HCT116 (cell line): ENCODE measurements at regions not wholly inside any gene's neighbourhood (a gene's known extent, or its start where the extent isn't known, plus 50 kb on each side); places are given as distances from the start of the nearest gene placed in this dataset.

Experiments
- ATAC-seq: fragments of 200-7000 bp; cut with Tn5 transposase; 2 replicates; pipeline ENCODE4 v1.9.1; 2020; ENCODE audit warnings: mild to moderate bottlenecking, moderate library complexity
- BruUV-seq: library from RNA; stranded (reverse); fragments of 400-500 nt; replicated peaks from 2 replicates; lab custom pipeline; 2021; lab: Mats Ljungman, UMichigan
- CTCF ChIA-PET: fragments of 300-600 bp; sonication (Branson Sonifier 250); formaldehyde crosslinking; loops from one replicate; lab custom pipeline; 2021; ENCODE audit warnings: antibody characterized with exemption; lab: Charles Lee
- POLR2A ChIA-PET: fragments of 300-600, 350-600 bp; sonication (Branson Sonifier 250); formaldehyde crosslinking; loops from one replicate; lab custom pipeline; 2021; ENCODE audit warnings: antibody characterized with exemption; lab: Charles Lee
- RAD21 ChIA-PET, 2 experiments: fragments of 300-600 bp; sonication (Branson Sonifier 250); formaldehyde crosslinking; loops; one replicate each; lab custom pipeline; 2023; ENCODE audit warnings: low total read pairs in 2 of 2; ENCODE audit not compliant: uncharacterized antibody in 2 of 2, unreplicated experiment in 2 of 2, low non-redundant PET in 1 of 2; lab: Charles Lee
- DNase-seq: peaks from one replicate; pipeline ENCODE4 v3.0.0-alpha.2; 2010; ENCODE audit warnings: low read depth, low spot score
- H2AFZ ChIP-seq: fragments of 200-600 bp; shearing (Covaris generic), sonication (generic); 2 replicates; pipeline ENCODE4 v1.6.1; 2017; ENCODE audit warnings: low read depth, mixed run types, mixed read lengths, antibody characterized with exemption, low read length; ENCODE audit not compliant: poor library complexity, severe bottlenecking
- H3K27ac ChIP-seq: 2 replicates; pipeline ENCODE4 v1.5.1; 2012; ENCODE audit warnings: low read depth, low read length
- H3K27me3 ChIP-seq: fragments of 200-600 bp; sonication (generic); 2 replicates; pipeline ENCODE4 v1.6.1; 2016; ENCODE audit warnings: mixed run types, low read length, mixed read lengths; ENCODE audit not compliant: insufficient read depth
- H3K36me3 ChIP-seq, 2 experiments: fragments of 200-500 bp in 1 of 2; fragments of 200-600 bp in 1 of 2; sonication (Bioruptor generic) in 1 of 2; sonication (generic) in 1 of 2; 2 replicates each; pipeline versions ENCODE4 v1.5.1 to v1.6.1; 2014 to 2016; ENCODE audit warnings: low read length in 2 of 2, inconsistent platforms in 1 of 2, mixed read lengths in 1 of 2, mixed run types in 1 of 2; ENCODE audit not compliant: insufficient read depth in 2 of 2, control insufficient read depth in 1 of 2
- H3K4me1 ChIP-seq, 2 experiments: fragments of 200-600 bp in 1 of 2; sonication (generic) in 1 of 2; 2 replicates each; pipeline versions ENCODE4 v1.5.1 to v1.6.1; 2012 to 2017; ENCODE audit warnings: low read length in 2 of 2, inconsistent platforms in 1 of 2, mild to moderate bottlenecking in 1 of 2, mixed read lengths in 1 of 2, mixed run types in 1 of 2, moderate library complexity in 1 of 2; ENCODE audit not compliant: insufficient read depth in 2 of 2, control insufficient read depth in 1 of 2
- H3K4me2 ChIP-seq: fragments of 200-600 bp; sonication (generic); 2 replicates; pipeline ENCODE4 v1.6.1; 2017; ENCODE audit warnings: mixed run types, low read length, mixed read lengths
- H3K4me3 ChIP-seq, 2 experiments: fragments of 200-600 bp in 1 of 2; sonication (generic) in 1 of 2; replicated peaks in 1 of 2; 2 replicates each; pipeline ENCODE4 v1.5.1; 2011 to 2016; ENCODE audit warnings: low read length in 2 of 2, control low read depth in 1 of 2, low read depth in 1 of 2, mild to moderate bottlenecking in 1 of 2, mixed read lengths in 1 of 2, mixed run types in 1 of 2
- H3K79me2 ChIP-seq: fragments of 200-600 bp; sonication (generic); 2 replicates; pipeline ENCODE4 v1.6.1; 2017; ENCODE audit warnings: mild to moderate bottlenecking, mixed run types, low read length, moderate library complexity, mixed read lengths; ENCODE audit not compliant: insufficient read depth
- H3K9ac ChIP-seq: fragments of 200-600 bp; sonication (generic); 2 replicates; pipeline ENCODE4 v1.6.1; 2016; ENCODE audit warnings: low read length, mixed read lengths
- H3K9me2 ChIP-seq: fragments of 200-600 bp; sonication (generic), shearing (Covaris generic); 2 replicates; pipeline ENCODE4 v1.6.1; 2017; ENCODE audit warnings: mixed run types, mild to moderate bottlenecking, moderate library complexity; ENCODE audit not compliant: insufficient read depth
- H3K9me3 ChIP-seq, 2 experiments: fragments of 200-500 bp in 1 of 2; fragments of 200-600 bp in 1 of 2; sonication (Bioruptor generic) in 1 of 2; sonication (generic) in 1 of 2; 2 replicates each; pipeline ENCODE4 v1.6.1; 2014 to 2017; ENCODE audit warnings: low read length in 2 of 2, mixed read lengths in 2 of 2, inconsistent platforms in 1 of 2, low read depth in 1 of 2, mild to moderate bottlenecking in 1 of 2, mixed run types in 1 of 2, moderate library complexity in 1 of 2; ENCODE audit not compliant: control insufficient read depth in 1 of 2, insufficient read depth in 1 of 2
- H4K20me1 ChIP-seq: fragments of 200-600 bp; sonication (generic), shearing (Covaris generic); 2 replicates; pipeline ENCODE4 v1.6.1; 2017; ENCODE audit warnings: mixed run types, mild to moderate bottlenecking, moderate library complexity; ENCODE audit not compliant: insufficient read depth
- CBX3 ChIP-seq: IDR thresholded peaks from 2 replicates; pipeline ENCODE4 v1.6.1; 2012; ENCODE audit warnings: low read depth
- CEBPB ChIP-seq: IDR thresholded peaks from 2 replicates; pipeline ENCODE4 v1.6.1; 2012; ENCODE audit warnings: low read depth
- ELF1 ChIP-seq: IDR thresholded peaks from 2 replicates; pipeline ENCODE4 v1.6.1; 2012; ENCODE audit warnings: low read depth, borderline replicate concordance
- EZH2 ChIP-seq: fragments of 200-600 bp; sonication (generic); IDR thresholded peaks from 2 replicates; pipeline ENCODE4 v1.6.1; 2017; ENCODE audit warnings: antibody characterized with exemption, mixed run types
- FOSL1 ChIP-seq: IDR thresholded peaks from 2 replicates; pipeline ENCODE4 v1.6.1; 2012; ENCODE audit warnings: low read depth
- JUND ChIP-seq: IDR thresholded peaks from 2 replicates; pipeline ENCODE4 v1.6.1; 2012
- POLR2A ChIP-seq: IDR thresholded peaks from 2 replicates; pipeline ENCODE4 v1.7.0; 2011; ENCODE audit warnings: borderline replicate concordance; ENCODE audit not compliant: insufficient read depth, insufficient read length; ENCODE audit errors: extremely low read depth
- POLR2AphosphoS5 ChIP-seq: IDR thresholded peaks from 2 replicates; pipeline ENCODE4 v1.6.1; 2011; ENCODE audit warnings: mild to moderate bottlenecking, low read depth, low read length, moderate library complexity
- RAD21 ChIP-seq: IDR thresholded peaks from 2 replicates; pipeline ENCODE4 v1.6.1; 2012; ENCODE audit warnings: low read depth, mild to moderate bottlenecking
- SIN3A ChIP-seq: IDR thresholded peaks from 2 replicates; pipeline ENCODE4 v1.6.1; 2012; ENCODE audit warnings: low read depth
- SP1 ChIP-seq: IDR thresholded peaks from 2 replicates; pipeline ENCODE4 v1.6.1; 2012; ENCODE audit warnings: low read depth
- SRF ChIP-seq: IDR thresholded peaks from 2 replicates; pipeline ENCODE4 v1.6.1; 2012; ENCODE audit warnings: low read depth
- TCF7L2 ChIP-seq: IDR thresholded peaks from 2 replicates; pipeline ENCODE4 v1.7.0; 2011; ENCODE audit warnings: borderline replicate concordance, inconsistent platforms; ENCODE audit not compliant: insufficient read depth, insufficient read length; ENCODE audit errors: extremely low read depth
- YY1 ChIP-seq: IDR thresholded peaks from 2 replicates; pipeline ENCODE4 v1.6.1; 2011; ENCODE audit warnings: low read length, low read depth, moderate library complexity, mild to moderate bottlenecking; ENCODE audit not compliant: insufficient replicate concordance; ENCODE audit errors: extremely low read depth
- ZFX ChIP-seq: fragments of 450-650 bp; IDR thresholded peaks from 2 replicates; pipeline ENCODE4 v1.6.1; 2017
- ZNF274 ChIP-seq: fragments of 200-500 bp; sonication (Bioruptor generic); IDR thresholded peaks from 2 replicates; pipeline ENCODE4 v1.6.1; 2014; ENCODE audit warnings: mild to moderate bottlenecking, low read depth, low read length, inconsistent platforms
- intact Hi-C: fragments of 100-400 bp; cut with micrococcal nuclease; formaldehyde crosslinking; loops from 2 replicates; pipeline ENCODE4 v1.10.0; 2022
- TF ChIP-seq, protein P1 (sequence below): IDR thresholded peaks from 2 replicates; pipeline ENCODE4 v1.6.1; 2012
- TF ChIP-seq, protein P2 (sequence below): IDR thresholded peaks from 2 replicates; pipeline ENCODE4 v1.6.1; 2012; ENCODE audit warnings: low read depth
- TF ChIP-seq, protein P3 (sequence below), 3 experiments: fragments of 200-600 bp in 1 of 3; sonication (generic) in 1 of 3; IDR thresholded peaks in 2 of 3; conservative IDR thresholded peaks in 1 of 3; 2 replicates each; pipeline ENCODE4 v1.5.1; 2012 to 2017; ENCODE audit warnings: low read depth in 2 of 3, low read length in 2 of 3, antibody characterized with exemption in 1 of 3, borderline replicate concordance in 1 of 3, control low read depth in 1 of 3, mild to moderate bottlenecking in 1 of 3, mixed read lengths in 1 of 3, mixed run types in 1 of 3, moderate library complexity in 1 of 3; ENCODE audit not compliant: insufficient read depth in 1 of 3

DNA sequence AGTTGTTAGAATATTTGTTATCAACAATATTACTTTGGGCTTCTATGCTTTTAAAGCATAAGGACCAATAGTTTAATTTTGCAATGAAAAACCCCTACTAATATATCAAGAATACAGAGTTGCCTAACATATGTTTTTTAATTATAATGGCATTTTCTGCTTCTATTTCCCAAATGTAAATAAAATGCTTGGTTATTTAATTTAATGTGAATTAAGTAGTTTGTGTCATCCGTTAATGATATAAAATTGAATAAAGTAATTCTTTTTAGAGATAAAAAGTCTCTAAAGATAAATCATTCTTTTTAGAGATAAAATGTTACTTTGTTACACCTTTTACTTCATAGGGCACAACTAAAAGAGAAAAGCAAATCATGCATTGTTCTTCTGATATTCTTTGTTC is 583.7 kb upstream of the ADGRL2 start:
- Histone ChIP-seq H3K9me3 (peaks cover 0 to 3% of the 10 kb centered on the region in 2 experiments; a peak in 1 of 4 replicates), H3K4me2 (no peak overlapping the region), H3K79me2 (no peaks in the 10 kb centered on the region), H3K4me3 (no peak overlapping the region), H3K9ac (no peak overlapping the region), H3K27me3 (no peaks in the 10 kb centered on the region), H3K36me3 (no peaks in the 10 kb centered on the region), H4K20me1 (no peaks in the 10 kb centered on the region; the same call in 1 of the 2 replicates), H3K9me2 (no peaks in the 10 kb centered on the region), H3K27ac (no peak overlapping the region), H2AFZ (no peak overlapping the region), H3K4me1 (no peaks in the 10 kb centered on the region)
- TF ChIP-seq YY1 (no peak), RAD21 (no peak), ELF1 (no peak), CEBPB (no peak), SIN3A (no peak), SRF (no peak), SP1 (no peak), FOSL1 (no peak), CBX3 (no peak), ZNF274 (no peak), EZH2 (no peak), POLR2AphosphoS5 (no peak), POLR2A (no peak), TCF7L2 (no peak), ZFX (no peak), JUND (no peak)
- TF ChIP-seq, protein P1, sequence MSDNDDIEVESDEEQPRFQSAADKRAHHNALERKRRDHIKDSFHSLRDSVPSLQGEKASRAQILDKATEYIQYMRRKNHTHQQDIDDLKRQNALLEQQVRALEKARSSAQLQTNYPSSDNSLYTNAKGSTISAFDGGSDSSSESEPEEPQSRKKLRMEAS = no peak
- TF ChIP-seq, protein P2, sequence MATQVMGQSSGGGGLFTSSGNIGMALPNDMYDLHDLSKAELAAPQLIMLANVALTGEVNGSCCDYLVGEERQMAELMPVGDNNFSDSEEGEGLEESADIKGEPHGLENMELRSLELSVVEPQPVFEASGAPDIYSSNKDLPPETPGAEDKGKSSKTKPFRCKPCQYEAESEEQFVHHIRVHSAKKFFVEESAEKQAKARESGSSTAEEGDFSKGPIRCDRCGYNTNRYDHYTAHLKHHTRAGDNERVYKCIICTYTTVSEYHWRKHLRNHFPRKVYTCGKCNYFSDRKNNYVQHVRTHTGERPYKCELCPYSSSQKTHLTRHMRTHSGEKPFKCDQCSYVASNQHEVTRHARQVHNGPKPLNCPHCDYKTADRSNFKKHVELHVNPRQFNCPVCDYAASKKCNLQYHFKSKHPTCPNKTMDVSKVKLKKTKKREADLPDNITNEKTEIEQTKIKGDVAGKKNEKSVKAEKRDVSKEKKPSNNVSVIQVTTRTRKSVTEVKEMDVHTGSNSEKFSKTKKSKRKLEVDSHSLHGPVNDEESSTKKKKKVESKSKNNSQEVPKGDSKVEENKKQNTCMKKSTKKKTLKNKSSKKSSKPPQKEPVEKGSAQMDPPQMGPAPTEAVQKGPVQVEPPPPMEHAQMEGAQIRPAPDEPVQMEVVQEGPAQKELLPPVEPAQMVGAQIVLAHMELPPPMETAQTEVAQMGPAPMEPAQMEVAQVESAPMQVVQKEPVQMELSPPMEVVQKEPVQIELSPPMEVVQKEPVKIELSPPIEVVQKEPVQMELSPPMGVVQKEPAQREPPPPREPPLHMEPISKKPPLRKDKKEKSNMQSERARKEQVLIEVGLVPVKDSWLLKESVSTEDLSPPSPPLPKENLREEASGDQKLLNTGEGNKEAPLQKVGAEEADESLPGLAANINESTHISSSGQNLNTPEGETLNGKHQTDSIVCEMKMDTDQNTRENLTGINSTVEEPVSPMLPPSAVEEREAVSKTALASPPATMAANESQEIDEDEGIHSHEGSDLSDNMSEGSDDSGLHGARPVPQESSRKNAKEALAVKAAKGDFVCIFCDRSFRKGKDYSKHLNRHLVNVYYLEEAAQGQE = no peak
- TF ChIP-seq, protein P3, sequence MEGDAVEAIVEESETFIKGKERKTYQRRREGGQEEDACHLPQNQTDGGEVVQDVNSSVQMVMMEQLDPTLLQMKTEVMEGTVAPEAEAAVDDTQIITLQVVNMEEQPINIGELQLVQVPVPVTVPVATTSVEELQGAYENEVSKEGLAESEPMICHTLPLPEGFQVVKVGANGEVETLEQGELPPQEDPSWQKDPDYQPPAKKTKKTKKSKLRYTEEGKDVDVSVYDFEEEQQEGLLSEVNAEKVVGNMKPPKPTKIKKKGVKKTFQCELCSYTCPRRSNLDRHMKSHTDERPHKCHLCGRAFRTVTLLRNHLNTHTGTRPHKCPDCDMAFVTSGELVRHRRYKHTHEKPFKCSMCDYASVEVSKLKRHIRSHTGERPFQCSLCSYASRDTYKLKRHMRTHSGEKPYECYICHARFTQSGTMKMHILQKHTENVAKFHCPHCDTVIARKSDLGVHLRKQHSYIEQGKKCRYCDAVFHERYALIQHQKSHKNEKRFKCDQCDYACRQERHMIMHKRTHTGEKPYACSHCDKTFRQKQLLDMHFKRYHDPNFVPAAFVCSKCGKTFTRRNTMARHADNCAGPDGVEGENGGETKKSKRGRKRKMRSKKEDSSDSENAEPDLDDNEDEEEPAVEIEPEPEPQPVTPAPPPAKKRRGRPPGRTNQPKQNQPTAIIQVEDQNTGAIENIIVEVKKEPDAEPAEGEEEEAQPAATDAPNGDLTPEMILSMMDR (IDR thresholded peaks at IDR 0.05 in 2 of 3, conservative IDR thresholded peaks at IDR 0.05 in 1 of 3; ENCODE audit: borderline replicate concordance in 1 of 3, insufficient read depth in 1 of 3, low read depth in 2 of 3, low read length in 2 of 3) = no peak
- RAD21 ChIA-PET = no interaction called here
- intact Hi-C loops = no loop called here
- DNase-seq (no peak), ATAC-seq (no peak)
- no TSS peak for BruUV-seq
- POLR2A ChIA-PET = no interaction called here
- CTCF ChIA-PET = no interaction called here
